Stimulated activated CD4-positive, alpha-beta T cell treated with anti-CD3 and anti-CD28 coated beads, Interleukin-12 subunit alpha, Interleukin-12 subunit beta, amount 100 ng/mL, for 4 hours (primary cell): ENCODE measurements at regions not wholly inside any gene's neighbourhood (a gene's known extent, or its start where the extent isn't known, plus 50 kb on each side); places are given as distances from the start of the nearest gene placed in this dataset.

Experiments used
- DNase-seq: peaks from one replicate; pipeline ENCODE4 v3.0.0-alpha.2; 2020

DNA sequence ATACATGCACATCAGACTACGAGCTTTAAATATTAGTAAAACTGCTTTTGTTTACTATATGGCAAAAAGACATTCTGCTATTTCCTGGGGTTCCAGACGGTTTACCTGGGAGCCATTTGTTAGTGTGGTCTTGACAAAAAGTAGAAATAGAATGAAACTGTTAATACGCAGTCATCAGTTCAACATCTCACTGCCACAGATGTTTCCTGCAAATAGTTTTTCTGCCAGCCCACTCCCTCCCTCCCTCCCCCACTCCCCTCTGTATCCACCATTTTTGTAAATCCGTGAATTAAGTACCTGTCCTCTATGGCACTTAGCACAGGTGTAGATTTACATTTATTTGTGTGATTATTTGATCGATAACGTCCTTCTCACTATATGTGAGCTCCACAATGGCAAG is 74.6 kb upstream of the TPK1 start:
- DNase-seq: no peak

- no peak for DNase-seq
Measured at GRCh38 chr7:144908943-144909556, 73.2 kb upstream of the TPK1 start.

DNA sequence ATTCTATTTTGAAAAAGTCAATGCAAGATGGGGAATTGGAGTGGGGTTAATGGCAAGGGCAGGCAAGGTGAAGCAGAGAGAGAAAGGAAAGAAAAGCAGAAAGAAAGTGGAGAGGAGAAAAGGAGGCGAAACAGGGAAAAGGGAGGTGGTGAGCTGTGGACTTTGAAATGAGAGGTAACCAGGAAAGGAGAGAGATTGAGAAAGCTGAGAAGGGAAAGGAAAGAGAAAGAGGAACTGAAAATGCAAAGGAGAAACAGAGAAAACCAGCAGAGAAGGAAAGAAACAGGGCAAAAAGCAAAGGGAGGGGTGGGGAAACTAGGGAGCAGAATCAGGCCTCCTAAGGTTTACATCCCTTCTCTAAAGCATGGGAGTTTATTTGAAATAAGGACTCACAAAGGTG is 72.5 kb upstream of the TPK1 start:
- no peak for DNase-seq

DNA sequence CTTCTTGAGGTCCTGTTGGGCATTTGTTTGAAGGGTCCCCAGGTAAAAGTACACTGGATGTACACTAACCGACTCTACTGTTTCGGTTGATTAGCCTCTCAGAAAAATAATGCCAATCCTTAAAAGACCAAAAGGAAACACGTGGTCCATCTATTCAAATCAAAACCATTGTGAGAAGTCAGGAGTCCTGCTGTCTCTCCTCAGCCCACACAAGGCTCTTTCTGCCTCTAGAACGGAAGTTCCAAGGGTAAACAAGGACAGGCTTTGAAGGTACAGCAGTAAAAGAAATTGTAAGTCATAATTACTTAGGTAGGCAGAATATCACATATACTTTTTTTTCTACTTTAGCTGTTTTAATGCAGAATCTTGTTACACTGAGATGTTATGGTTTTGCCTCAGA is 71.7 kb upstream of the TPK1 start:
- no peak for DNase-seq

- no peak for DNase-seq
Measured at GRCh38 chr7:144903201-144903600, 67.3 kb upstream of the TPK1 start.

- DNase-seq: no peak
Measured at GRCh38 chr7:144892761-144893160, 56.9 kb upstream of the TPK1 start.
